K562 (cell line): ENCODE measurements at regions not wholly inside any gene's neighbourhood (a gene's known extent, or its start where the extent isn't known, plus 50 kb on each side); places are given as distances from the start of the nearest gene placed in this dataset.

Experiments used
- CHD2 ChIP-seq: IDR thresholded peaks from 2 replicates; pipeline ENCODE4 v1.6.1; 2011; ENCODE audit warnings: low read depth, low read length
- CXXC5 ChIP-seq: fragments of 250-450 bp; sonication (Bioruptor Pico); IDR thresholded peaks from 2 replicates; pipeline ENCODE4 v1.8.0; 2022; ENCODE audit warnings: inconsistent platforms, mild to moderate bottlenecking, moderate library complexity
- NR2C2 ChIP-seq, 2 experiments: fragments of 200-800 bp in 1 of 2; sonication (Bioruptor generic) in 1 of 2; sonication (generic) in 1 of 2; formaldehyde crosslinking in 1 of 2; IDR thresholded peaks; 2 replicates each; pipeline versions ENCODE4 v1.6.1 to v1.8.0; 2016 to 2022; ENCODE audit warnings: mild to moderate bottlenecking in 1 of 2, missing compliant biosample characterization in 1 of 2, missing genetic modification characterization in 1 of 2, missing genetic modification reagents in 1 of 2
- POLR2A ChIP-seq: fragments of 450-650 bp; conservative IDR thresholded peaks from 2 replicates; pipeline ENCODE4 v1.6.1; 2016
- RAD21 ChIP-seq, 2 experiments: fragments of 250-450 bp in 1 of 2; fragments of 450-650 bp in 1 of 2; sonication (Bioruptor Pico) in 1 of 2; formaldehyde crosslinking in 1 of 2; IDR thresholded peaks in 1 of 2; conservative IDR thresholded peaks in 1 of 2; 2 replicates each; pipeline versions ENCODE4 v1.4.0 to v1.8.0; 2020 to 2022; ENCODE audit warnings: mild to moderate bottlenecking in 2 of 2, moderate library complexity in 1 of 2
- SMARCE1 ChIP-seq: fragments of 450-650 bp; IDR thresholded peaks from 2 replicates; pipeline ENCODE4 v1.7.1; 2016; ENCODE audit warnings: mild to moderate bottlenecking
- ZC3H11A ChIP-seq: IDR thresholded peaks from 2 replicates; pipeline ENCODE4 v1.6.1; 2012; ENCODE audit warnings: low read depth, low read length, improper control_type of control experiment
- ZNF224 ChIP-seq: sonication (generic); formaldehyde crosslinking; IDR thresholded peaks from 2 replicates; pipeline ENCODE4 v1.8.0; 2022; ENCODE audit warnings: mild to moderate bottlenecking, missing genetic modification reagents
- ZNF431 ChIP-seq: sonication (generic); formaldehyde crosslinking; IDR thresholded peaks from 2 replicates; pipeline ENCODE4 v1.8.0; 2022; ENCODE audit warnings: mild to moderate bottlenecking, missing genetic modification reagents
- TF ChIP-seq, protein P1 (sequence below): fragments of 250-450 bp; sonication (Bioruptor Pico); IDR thresholded peaks from 2 replicates; pipeline ENCODE4 v1.8.0; 2021; ENCODE audit warnings: moderate library complexity, mild to moderate bottlenecking, inconsistent platforms
- TF ChIP-seq, protein P2 (sequence below), 3 experiments: IDR thresholded peaks in 2 of 3; conservative IDR thresholded peaks in 1 of 3; 2 replicates each; pipeline ENCODE4 v1.5.1; 2011 to 2012; ENCODE audit warnings: low read length in 3 of 3, mild to moderate bottlenecking in 3 of 3, control low read depth in 2 of 3, improper control_type of control experiment in 1 of 3, inconsistent platforms in 1 of 3, low read depth in 1 of 3, mixed read lengths in 1 of 3, moderate library complexity in 1 of 3; ENCODE audit not compliant: insufficient read depth in 2 of 3
- TF ChIP-seq, protein P3 (sequence below): sonication (generic); formaldehyde crosslinking; IDR thresholded peaks from 2 replicates; pipeline ENCODE4 v1.9.0; 2022; ENCODE audit warnings: mild to moderate bottlenecking, missing genetic modification reagents
- TF ChIP-seq, protein P4 (sequence below): fragments of 450-650 bp; formaldehyde crosslinking; IDR thresholded peaks from 2 replicates; pipeline ENCODE4 v1.4.0; 2022; ENCODE audit warnings: missing genetic modification characterization
- TF ChIP-seq, protein P5 (sequence below): sonication (generic); formaldehyde crosslinking; IDR thresholded peaks from 2 replicates; pipeline ENCODE4 v1.8.0; 2022; ENCODE audit warnings: mild to moderate bottlenecking, missing genetic modification reagents

DNA sequence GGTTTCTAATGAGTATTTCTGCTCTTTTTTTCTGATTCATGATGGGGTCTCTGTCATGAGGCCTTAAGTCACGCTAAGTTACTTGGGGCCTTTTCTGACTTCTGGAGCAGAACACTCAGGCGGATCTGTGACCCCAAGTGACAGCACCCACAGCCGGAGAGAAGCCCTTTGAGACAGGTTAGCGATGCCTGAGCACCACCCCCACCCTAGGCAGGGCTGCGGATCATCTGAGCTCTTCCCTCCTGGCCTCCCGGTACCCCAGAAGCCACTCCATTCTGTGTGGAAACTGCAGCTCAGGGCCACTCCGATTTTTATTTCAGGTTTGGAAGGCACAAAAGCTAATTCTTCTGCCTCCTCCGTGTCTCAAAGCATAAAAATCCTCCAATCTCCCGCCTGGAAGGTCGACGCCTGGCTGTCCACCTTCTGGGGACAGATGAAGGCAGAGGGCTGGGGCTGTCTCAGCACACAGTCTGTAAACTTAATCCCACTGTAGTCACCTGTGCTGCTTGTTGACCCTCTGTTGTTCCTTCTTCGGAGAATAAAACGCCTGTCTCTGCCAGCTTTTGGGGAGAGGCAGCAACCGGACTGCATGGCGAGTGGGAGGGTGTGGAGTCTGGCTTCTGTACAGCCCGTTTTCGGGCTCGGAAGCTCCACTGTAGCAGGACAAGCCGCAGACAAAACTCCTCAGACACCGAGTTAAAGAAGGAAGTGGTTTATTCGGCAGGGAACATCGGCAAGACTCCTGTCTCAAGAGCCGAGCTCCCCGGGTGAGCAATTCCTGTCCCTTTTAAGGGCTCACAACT is 88.8 kb downstream of the SPRY4 start:
- TF ChIP-seq CXXC5 (CRISPR knock-in tag): no peak
- TF ChIP-seq ZNF224: no peak
- TF ChIP-seq, protein P1, sequence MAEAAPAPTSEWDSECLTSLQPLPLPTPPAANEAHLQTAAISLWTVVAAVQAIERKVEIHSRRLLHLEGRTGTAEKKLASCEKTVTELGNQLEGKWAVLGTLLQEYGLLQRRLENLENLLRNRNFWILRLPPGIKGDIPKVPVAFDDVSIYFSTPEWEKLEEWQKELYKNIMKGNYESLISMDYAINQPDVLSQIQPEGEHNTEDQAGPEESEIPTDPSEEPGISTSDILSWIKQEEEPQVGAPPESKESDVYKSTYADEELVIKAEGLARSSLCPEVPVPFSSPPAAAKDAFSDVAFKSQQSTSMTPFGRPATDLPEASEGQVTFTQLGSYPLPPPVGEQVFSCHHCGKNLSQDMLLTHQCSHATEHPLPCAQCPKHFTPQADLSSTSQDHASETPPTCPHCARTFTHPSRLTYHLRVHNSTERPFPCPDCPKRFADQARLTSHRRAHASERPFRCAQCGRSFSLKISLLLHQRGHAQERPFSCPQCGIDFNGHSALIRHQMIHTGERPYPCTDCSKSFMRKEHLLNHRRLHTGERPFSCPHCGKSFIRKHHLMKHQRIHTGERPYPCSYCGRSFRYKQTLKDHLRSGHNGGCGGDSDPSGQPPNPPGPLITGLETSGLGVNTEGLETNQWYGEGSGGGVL (CRISPR knock-in tag): no peak
- no peak for TF ChIP-seq ZC3H11A
- TF ChIP-seq CHD2: no peak
- no peak for TF ChIP-seq POLR2A
- TF ChIP-seq NR2C2 (CRISPR knock-in tag; IDR thresholded peaks at IDR 0.05): no peak
- no peak for TF ChIP-seq NR2C2 (tag; IDR thresholded peaks at IDR 0.05)
- TF ChIP-seq, protein P2, sequence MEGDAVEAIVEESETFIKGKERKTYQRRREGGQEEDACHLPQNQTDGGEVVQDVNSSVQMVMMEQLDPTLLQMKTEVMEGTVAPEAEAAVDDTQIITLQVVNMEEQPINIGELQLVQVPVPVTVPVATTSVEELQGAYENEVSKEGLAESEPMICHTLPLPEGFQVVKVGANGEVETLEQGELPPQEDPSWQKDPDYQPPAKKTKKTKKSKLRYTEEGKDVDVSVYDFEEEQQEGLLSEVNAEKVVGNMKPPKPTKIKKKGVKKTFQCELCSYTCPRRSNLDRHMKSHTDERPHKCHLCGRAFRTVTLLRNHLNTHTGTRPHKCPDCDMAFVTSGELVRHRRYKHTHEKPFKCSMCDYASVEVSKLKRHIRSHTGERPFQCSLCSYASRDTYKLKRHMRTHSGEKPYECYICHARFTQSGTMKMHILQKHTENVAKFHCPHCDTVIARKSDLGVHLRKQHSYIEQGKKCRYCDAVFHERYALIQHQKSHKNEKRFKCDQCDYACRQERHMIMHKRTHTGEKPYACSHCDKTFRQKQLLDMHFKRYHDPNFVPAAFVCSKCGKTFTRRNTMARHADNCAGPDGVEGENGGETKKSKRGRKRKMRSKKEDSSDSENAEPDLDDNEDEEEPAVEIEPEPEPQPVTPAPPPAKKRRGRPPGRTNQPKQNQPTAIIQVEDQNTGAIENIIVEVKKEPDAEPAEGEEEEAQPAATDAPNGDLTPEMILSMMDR (IDR thresholded peaks at IDR 0.05 in 2 of 3, conservative IDR thresholded peaks at IDR 0.05 in 1 of 3; ENCODE audit: insufficient read depth in 2 of 3, low read depth in 1 of 3, low read length in 3 of 3): no peak
- TF ChIP-seq, protein P3, sequence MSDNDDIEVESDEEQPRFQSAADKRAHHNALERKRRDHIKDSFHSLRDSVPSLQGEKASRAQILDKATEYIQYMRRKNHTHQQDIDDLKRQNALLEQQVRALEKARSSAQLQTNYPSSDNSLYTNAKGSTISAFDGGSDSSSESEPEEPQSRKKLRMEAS: no peak
- TF ChIP-seq RAD21 (CRISPR knock-in tag; conservative IDR thresholded peaks at IDR 0.05 in 1 of 2, IDR thresholded peaks at IDR 0.05 in 1 of 2): no peak
- TF ChIP-seq, protein P4, sequence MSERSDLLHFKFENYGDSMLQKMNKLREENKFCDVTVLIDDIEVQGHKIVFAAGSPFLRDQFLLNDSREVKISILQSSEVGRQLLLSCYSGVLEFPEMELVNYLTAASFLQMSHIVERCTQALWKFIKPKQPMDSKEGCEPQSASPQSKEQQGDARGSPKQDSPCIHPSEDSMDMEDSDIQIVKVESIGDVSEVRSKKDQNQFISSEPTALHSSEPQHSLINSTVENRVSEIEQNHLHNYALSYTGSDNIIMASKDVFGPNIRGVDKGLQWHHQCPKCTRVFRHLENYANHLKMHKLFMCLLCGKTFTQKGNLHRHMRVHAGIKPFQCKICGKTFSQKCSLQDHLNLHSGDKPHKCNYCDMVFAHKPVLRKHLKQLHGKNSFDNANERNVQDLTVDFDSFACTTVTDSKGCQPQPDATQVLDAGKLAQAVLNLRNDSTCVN (CRISPR knock-in tag): no peak
- TF ChIP-seq SMARCE1: no peak
- TF ChIP-seq, protein P5, sequence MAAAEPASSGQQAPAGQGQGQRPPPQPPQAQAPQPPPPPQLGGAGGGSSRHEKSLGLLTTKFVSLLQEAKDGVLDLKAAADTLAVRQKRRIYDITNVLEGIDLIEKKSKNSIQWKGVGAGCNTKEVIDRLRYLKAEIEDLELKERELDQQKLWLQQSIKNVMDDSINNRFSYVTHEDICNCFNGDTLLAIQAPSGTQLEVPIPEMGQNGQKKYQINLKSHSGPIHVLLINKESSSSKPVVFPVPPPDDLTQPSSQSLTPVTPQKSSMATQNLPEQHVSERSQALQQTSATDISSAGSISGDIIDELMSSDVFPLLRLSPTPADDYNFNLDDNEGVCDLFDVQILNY (CRISPR knock-in tag): no peak
- TF ChIP-seq ZNF431 (CRISPR knock-in tag): no peak
